Stomach (tissue), 4 donors: ENCODE measurements at regions not wholly inside any gene's neighbourhood (a gene's known extent, or its start where the extent isn't known, plus 50 kb on each side); places are given as distances from the start of the nearest gene placed in this dataset.

Experiments used
- CTCF ChIP-seq, 7 experiments: fragments of 450-650 bp in 4 of 7; fragments of 200-600 bp in 3 of 7; sonication (generic) in 3 of 7; IDR thresholded peaks; one replicate each; pipeline ENCODE4 v1.5.1; 2016 to 2019; ENCODE audit warnings: antibody characterized with exemption in 7 of 7, control low read depth in 2 of 7, mild to moderate bottlenecking in 1 of 7
- EP300 ChIP-seq: sonication (generic); formaldehyde crosslinking; IDR thresholded peaks from one replicate; pipeline ENCODE4 v1.6.1; 2017; ENCODE audit warnings: antibody characterized with exemption
- POLR2A ChIP-seq, 4 donors: fragments of 450-650 bp; IDR thresholded peaks; one replicate each; pipeline ENCODE4 v1.6.1; 2016; ENCODE audit warnings: antibody characterized with exemption in 4 of 4, control low read depth in 2 of 4, mild to moderate bottlenecking in 1 of 4, moderate library complexity in 1 of 4
- POLR2AphosphoS5 ChIP-seq, 3 donors: sonication (generic); formaldehyde crosslinking; IDR thresholded peaks; one replicate each; pipeline ENCODE4 v1.6.1; 2016; ENCODE audit warnings: antibody characterized with exemption in 3 of 3

DNA sequence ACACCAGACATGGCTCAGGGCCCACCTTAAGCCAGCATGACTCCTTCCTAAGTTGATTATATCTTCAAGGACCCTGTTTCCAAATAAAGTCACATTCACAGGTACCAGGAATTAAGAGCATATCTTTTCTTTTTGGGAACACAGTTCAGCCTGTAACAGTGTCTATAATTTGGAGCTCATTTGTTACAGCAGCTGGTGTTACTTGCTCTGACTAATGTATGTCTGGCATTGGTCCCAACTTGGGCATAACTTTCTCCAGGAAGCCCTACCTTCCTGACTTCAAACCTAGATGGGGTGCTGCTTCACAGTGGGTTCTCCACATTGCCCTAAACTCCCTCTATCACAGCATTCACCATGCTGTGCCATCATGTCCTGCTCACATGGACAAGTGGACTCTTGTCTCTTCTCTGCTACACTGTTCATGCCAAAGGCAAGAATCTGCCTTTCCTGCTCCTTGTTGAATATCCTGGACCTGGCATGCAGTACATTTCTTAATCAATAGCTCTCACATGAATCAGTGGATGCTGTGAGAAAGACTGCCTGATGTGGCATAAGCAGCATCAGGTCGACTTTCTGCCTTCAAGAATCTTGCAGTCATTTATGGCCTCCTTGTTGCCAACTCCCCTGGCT is 117.4 kb upstream of the FOXA2 start:
- TF ChIP-seq CTCF (IDR thresholded peaks at IDR 0.05) (no peak), POLR2A (IDR thresholded peaks at IDR 0.05) (no peak), POLR2AphosphoS5 (IDR thresholded peaks at IDR 0.05) (no peak), EP300 (no peak)
